Epithelial cell of proximal tubule (primary cell): ENCODE measurements at regions not wholly inside any gene's neighbourhood (a gene's known extent, or its start where the extent isn't known, plus 50 kb on each side); places are given as distances from the start of the nearest gene placed in this dataset.

Source experiments
- DNase-seq: peaks from one replicate; pipeline ENCODE4 v3.0.0-alpha.2; 2011; ENCODE audit warnings: low read depth
- H3K4me3 ChIP-seq: 2 replicates; pipeline ENCODE4 v1.5.1; 2011; ENCODE audit warnings: low read depth, mild to moderate bottlenecking, low read length
- CTCF ChIP-seq: conservative IDR thresholded peaks from 2 replicates; pipeline ENCODE4 v1.5.1; 2012; ENCODE audit warnings: low read depth, mild to moderate bottlenecking, low read length

DNA sequence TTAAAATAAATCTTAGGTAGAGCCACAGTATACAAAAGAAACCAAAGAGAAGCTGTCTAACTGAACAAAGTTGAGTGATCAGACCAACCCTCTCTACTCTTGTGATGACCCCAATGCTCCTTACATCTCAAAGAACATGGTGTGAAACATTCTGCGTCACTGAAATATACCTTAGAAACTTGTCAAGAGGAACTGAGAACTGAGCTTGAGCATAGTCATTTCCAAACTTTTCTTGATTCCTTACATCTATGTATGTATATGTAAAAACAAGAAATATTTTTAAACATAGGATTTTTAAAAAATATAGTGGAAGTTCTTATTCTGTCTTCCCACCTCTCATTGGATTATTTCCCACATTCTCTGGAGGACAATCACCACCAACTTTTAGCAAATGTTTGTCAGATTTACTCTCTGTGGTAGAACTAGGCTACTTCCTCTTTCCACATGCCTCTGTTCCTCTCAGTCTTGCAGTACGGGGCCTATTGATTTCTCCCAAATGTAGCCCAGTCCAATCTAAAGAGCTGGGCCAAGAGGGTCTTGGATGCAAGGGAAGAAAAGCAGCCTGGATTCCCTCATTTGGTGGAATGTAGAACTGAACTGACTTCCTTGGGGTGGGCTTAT lies 98.2 kb upstream of the HHIP start:
- no peak overlapping the region for H3K4me3 ChIP-seq
- TF ChIP-seq CTCF = no peak
- DNase-seq = no peak

DNA sequence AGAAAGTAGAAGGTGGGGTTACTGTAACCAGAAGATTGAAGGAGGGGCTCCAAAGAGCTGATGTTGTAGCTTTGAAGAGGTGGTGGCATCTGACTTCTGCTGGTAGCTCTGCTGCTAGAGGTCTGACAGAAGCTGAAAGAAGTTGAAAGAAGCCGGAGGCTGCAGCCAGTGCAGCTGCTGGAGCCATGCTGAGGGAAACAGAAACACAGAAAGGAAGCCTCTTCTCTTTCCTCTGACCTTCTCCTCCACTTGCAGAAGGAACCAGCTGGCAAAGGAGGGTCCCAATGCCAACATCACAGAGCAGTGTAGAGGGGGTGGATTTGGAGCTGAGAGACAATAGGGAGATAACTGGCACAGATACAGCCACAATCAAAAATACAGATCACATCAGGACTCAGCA lies 89.3 kb upstream of the HHIP start:
- TF ChIP-seq CTCF = no peak
- no peak for DNase-seq
- H3K4me3 ChIP-seq = no peak overlapping the region

GRCh38 chr4:144557404-144557803 lies 88.6 kb upstream of the HHIP start:
- no peak overlapping the region for H3K4me3 ChIP-seq
- no peak for TF ChIP-seq CTCF
- DNase-seq = no peak

GRCh38 chr4:144562019-144562705 lies 83.8 kb upstream of the HHIP start:
- peak; percentile 48 for TF ChIP-seq CTCF
- peak; percentile 54 for DNase-seq
- H3K4me3 ChIP-seq = peak overlapping the region; percentile 26

DNA sequence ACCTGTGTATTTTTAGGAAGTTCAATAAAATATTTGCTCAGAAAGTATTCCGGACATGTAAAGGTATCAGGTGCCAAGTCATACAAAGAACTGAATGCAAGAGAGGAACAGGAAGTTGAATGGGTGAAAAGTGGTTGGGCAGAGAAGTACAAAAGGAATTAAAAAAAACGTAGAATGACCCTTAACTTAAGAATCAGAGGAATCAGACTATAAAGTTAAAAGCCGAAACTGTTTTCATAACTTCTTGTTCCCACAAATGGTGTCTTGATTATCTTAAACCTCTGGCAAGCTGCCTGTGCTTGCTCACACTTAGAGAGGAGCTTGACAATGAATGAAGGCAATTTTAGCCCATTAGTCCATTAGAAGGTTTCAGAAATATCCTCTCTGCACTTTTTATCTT lies 81.6 kb upstream of the HHIP start:
- TF ChIP-seq CTCF = no peak
- no peak for DNase-seq
- no peak overlapping the region for H3K4me3 ChIP-seq

DNA sequence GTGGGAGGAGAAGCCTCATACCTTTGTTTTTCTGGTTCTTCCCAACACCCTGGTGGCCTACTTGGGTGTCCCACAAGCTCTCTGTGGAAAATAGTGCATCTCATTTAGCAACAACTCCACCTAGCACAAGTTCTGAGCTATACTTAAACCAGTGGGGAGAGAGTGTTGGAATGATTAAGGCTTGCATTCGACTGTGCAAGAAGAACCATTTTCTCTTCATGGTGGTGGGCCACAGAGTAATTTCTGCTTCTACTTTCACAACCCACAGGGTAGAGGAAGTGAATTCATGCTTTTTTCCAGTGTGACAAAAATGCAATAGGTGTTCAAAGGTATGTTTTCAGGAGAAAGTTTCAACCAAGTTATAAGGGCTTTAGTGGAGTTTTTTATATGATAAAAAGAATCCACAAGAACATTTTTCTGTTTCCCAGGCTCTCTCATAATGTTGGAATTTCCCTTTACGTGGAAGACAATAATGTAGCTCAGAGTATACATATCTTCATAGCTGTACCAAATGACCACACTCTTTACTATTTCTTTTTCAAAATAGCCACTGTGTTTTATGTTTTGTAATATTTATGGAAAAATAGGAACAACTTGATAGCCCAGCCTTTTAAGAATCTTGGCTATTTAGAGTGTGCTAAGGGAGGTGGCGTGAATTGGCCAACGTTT lies 80.3 kb upstream of the HHIP start:
- no peak for TF ChIP-seq CTCF
- no peak overlapping the region for H3K4me3 ChIP-seq
- DNase-seq = no peak
